ENCODE measurements at regions not wholly inside any gene's neighbourhood (a gene's known extent, or its start where the extent isn't known, plus 50 kb on each side); places are given as distances from the start of the nearest gene placed in this dataset.

DNA sequence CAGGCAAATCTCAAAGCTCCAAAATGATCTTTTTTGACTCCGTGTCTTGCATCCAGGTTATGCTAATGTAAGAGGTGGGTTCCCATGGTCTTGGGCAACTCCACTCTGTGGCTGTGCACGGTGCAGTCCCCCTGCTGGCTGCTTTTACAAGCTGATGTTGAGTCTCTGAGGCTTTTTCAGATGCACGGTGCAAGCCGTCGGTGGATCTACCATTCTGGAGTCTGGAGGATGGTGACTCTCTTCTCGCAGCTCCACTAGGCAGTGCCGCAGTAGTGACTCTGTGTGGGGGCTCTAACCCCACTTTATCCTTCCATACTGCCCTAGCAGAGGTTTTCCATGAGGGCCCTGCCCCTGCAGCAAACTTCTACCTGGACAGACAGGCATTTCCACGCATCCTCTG lies 266.8 kb upstream of the GPC6 start:
- Histone ChIP-seq H3K4me1 (no peaks in the 10 kb centered on the region), H3K4me3 (no peak overlapping the region), H3K4me2 (no peak overlapping the region), H3K9me3 (no peaks in the 10 kb centered on the region; the same call in 2 of the 3 replicates), H3K27ac (no peak overlapping the region)
- ATAC-seq (no peak), FAIRE-seq (no peak), DNase-seq (ENCODE audit: low read depth in 1 of 2, low spot score in 1 of 2) (no peak)
- no peak for TF ChIP-seq FOXS1 (CRISPR knock-in tag; IDR thresholded peaks at IDR 0.05)
- 55% methylated on average over 4 of the region's 8 CpGs for WGBS (ENCODE audit: missing lambda C conversion rate)
- ChIA-PET CTCF (no interaction called here), POLR2A (no interaction called here)

GRCh38 chr13:92963029-92963428 lies 263.6 kb upstream of the GPC6 start:
- ATAC-seq (no peak), DNase-seq (ENCODE audit: low read depth in 1 of 2, low spot score in 1 of 2) (no peak), FAIRE-seq (no peak)
- Histone ChIP-seq H3K4me1 (no peaks in the 10 kb centered on the region), H3K4me2 (no peak overlapping the region), H3K4me3 (no peak overlapping the region), H3K27ac (no peak overlapping the region), H3K9me3 (no peaks in the 10 kb centered on the region; the same call in 2 of the 3 replicates)
- ChIA-PET CTCF (no interaction called here), POLR2A (no interaction called here)
- TF ChIP-seq CHD4 (IDR thresholded peaks at IDR 0.05; ENCODE audit: borderline replicate concordance) (no peak), CHD2 (IDR thresholded peaks at IDR 0.05; ENCODE audit: low read length, partially characterized antibody) (no peak), FOSL2 (IDR thresholded peaks at IDR 0.05) (no peak), FOSL2 (CRISPR knock-in tag; IDR thresholded peaks at IDR 0.05) (no peak), ATOH8 (CRISPR knock-in tag; IDR thresholded peaks at IDR 0.05; ENCODE audit: low read depth) (no peak), SMC3 (IDR thresholded peaks at IDR 0.05) (no peak), PHF8 (IDR thresholded peaks at IDR 0.05; ENCODE audit: borderline replicate concordance, low read depth) (no peak), POLR2A (IDR thresholded peaks at IDR 0.05; ENCODE audit: low read length) (no peak), ZNF302 (CRISPR knock-in tag; IDR thresholded peaks at IDR 0.05) (no peak), JUN (IDR thresholded peaks at IDR 0.05) (no peak), RAD21 (conservative IDR thresholded peaks at IDR 0.05 in 1 of 2, IDR thresholded peaks at IDR 0.05 in 1 of 2) (no peak), RCOR1 (IDR thresholded peaks at IDR 0.05; ENCODE audit: low read depth, low read length) (no peak), SREBF2 (IDR thresholded peaks at IDR 0.05) (no peak)
- TF ChIP-seq, protein P1, sequence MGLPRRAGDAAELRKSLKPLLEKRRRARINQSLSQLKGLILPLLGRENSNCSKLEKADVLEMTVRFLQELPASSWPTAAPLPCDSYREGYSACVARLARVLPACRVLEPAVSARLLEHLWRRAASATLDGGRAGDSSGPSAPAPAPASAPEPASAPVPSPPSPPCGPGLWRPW (IDR thresholded peaks at IDR 0.05), result no peak
- TF ChIP-seq, protein P2, sequence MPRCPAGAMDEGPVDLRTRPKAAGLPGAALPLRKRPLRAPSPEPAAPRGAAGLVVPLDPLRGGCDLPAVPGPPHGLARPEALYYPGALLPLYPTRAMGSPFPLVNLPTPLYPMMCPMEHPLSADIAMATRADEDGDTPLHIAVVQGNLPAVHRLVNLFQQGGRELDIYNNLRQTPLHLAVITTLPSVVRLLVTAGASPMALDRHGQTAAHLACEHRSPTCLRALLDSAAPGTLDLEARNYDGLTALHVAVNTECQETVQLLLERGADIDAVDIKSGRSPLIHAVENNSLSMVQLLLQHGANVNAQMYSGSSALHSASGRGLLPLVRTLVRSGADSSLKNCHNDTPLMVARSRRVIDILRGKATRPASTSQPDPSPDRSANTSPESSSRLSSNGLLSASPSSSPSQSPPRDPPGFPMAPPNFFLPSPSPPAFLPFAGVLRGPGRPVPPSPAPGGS (IDR thresholded peaks at IDR 0.05), result no peak
- WGBS (ENCODE audit: missing lambda C conversion rate), result 79% methylated on average over 1 of the region's 1 CpG

DNA sequence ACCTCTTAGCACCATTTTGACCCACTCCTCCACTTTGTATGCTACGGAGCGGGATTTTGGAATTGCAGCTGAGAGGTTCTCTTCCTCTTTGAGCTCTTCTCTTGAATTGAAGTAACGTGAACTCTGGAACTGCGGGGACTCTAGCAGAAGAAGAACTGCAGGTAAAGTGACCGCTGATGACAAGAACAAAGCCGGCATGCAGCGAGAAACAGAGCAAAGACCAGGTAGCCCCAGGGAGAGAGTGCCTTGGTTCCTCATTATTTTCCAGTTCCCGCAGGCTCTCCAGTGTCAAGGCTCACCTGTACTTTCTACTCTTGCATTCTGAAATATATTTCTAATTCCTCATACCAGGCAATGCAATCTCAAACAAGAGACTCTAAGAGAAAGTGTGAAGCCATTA lies 260.3 kb upstream of the GPC6 start:
- no peaks in the 10 kb centered on the region for H3K9me3 ChIP-seq
- CTCF ChIA-PET, result no interaction called here
- H3K4me3 ChIP-seq, result no peak overlapping the region
- TF ChIP-seq POLR2A (IDR thresholded peaks at IDR 0.05; ENCODE audit: low read length) (no peak), CTCF (IDR thresholded peaks at IDR 0.05) (no peak)
- POLR2A ChIA-PET, result no interaction called here
- DNase-seq (ENCODE audit: low read depth in 1 of 2, low spot score in 1 of 2), result no peak
- H3K4me1 ChIP-seq, result no peaks in the 10 kb centered on the region
- H3K27ac ChIP-seq, result no peak overlapping the region
- no peak overlapping the region for H3K4me2 ChIP-seq
- WGBS (ENCODE audit: missing lambda C conversion rate), result 58% methylated on average over 8 of the region's 8 CpGs
- FAIRE-seq, result no peak
- ATAC-seq, result no peak

DNA sequence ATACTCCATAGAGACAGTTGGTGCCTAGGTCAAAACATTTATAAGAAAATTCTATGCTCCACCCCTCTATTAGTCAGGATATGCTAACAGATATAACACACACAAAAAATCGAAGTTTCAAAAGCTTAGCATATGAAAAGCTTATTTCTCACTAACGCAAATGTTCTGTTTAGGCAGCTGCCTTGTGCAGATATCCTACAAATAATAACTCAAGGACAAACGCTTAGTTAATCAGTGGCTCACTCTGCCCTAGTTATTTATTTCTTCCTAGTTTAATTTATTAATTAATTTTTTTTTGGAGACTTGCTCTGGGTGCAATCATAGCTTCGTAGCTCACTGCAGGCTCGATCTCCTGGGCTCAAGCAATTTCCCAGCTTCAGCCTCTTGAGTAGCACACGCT lies 259.7 kb upstream of the GPC6 start:
- DNase-seq (ENCODE audit: low read depth in 1 of 2, low spot score in 1 of 2) (no peak), ATAC-seq (no peak), FAIRE-seq (no peak)
- no peak overlapping the region for H3K4me3 ChIP-seq
- CTCF ChIA-PET, result no interaction called here
- H3K4me1 ChIP-seq, result no peaks in the 10 kb centered on the region
- no peaks in the 10 kb centered on the region for H3K9me3 ChIP-seq
- POLR2A ChIA-PET, result no interaction called here
- no peak overlapping the region for H3K27ac ChIP-seq
- whole genome bisulfite sequencing (ENCODE audit: missing lambda C conversion rate), result 36% methylated on average over 6 of the region's 6 CpGs
- no peak overlapping the region for H3K4me2 ChIP-seq
- TF ChIP-seq JUNB (IDR thresholded peaks at IDR 0.05), result no peak

All from A549 (cell line).